GM12878 (cell line): ENCODE measurements at regions not wholly inside any gene's neighbourhood (a gene's known extent, or its start where the extent isn't known, plus 50 kb on each side); places are given as distances from the start of the nearest gene placed in this dataset.

ENCODE experiments used
- EZH2 ChIP-seq: IDR thresholded peaks from 2 replicates; pipeline ENCODE4 v1.6.1; 2012; ENCODE audit warnings: low read depth, mild to moderate bottlenecking, control low read depth, inconsistent platforms, low read length, borderline replicate concordance; ENCODE audit not compliant: control insufficient read depth
- HDAC2 ChIP-seq: fragments of 200-600 bp; sonication (generic); IDR thresholded peaks from 2 replicates; pipeline ENCODE4 v1.6.1; 2017
- POLR2A ChIP-seq: IDR thresholded peaks from 2 replicates; pipeline ENCODE4 v1.6.1; 2011; ENCODE audit warnings: low read depth, mild to moderate bottlenecking, low read length
- ZNF274 ChIP-seq: IDR thresholded peaks from one replicate; pipeline ENCODE4 v1.8.0; 2011; ENCODE audit not compliant: insufficient read length, insufficient read depth

GRCh38 chr22:27474711-27475547, 326.6 kb downstream of the MN1 start:
- TF ChIP-seq EZH2 (no peak), ZNF274 (no peak), POLR2A (no peak), HDAC2 (no peak)
